WTC11 (cell line): ENCODE measurements at regions not wholly inside any gene's neighbourhood (a gene's known extent, or its start where the extent isn't known, plus 50 kb on each side); places are given as distances from the start of the nearest gene placed in this dataset.

Experiments used
- ATAC-seq: fragments of 200-7000 bp; cut with Tn5 transposase; 2 replicates; pipeline ENCODE4 v1.10.0; 2021; ENCODE audit warnings: mild to moderate bottlenecking, moderate library complexity
- CTCF ChIA-PET: fragments of 300-600 bp; sonication (Branson Sonifier 250); formaldehyde crosslinking; loops from one replicate; lab custom pipeline; 2021; ENCODE audit warnings: antibody characterized with exemption; lab: Charles Lee
- POLR2A ChIA-PET: fragments of 350-600 bp; sonication (Branson Sonifier 250); formaldehyde crosslinking; loops from one replicate; lab custom pipeline; 2021; ENCODE audit warnings: antibody characterized with exemption; lab: Charles Lee
- DNase-seq: peaks from one replicate; pipeline ENCODE4 v3.0.0; 2021; ENCODE audit warnings: low spot score
- H3K27ac Mint-ChIP-seq: 2 replicates; pipeline ENCODE4 v1.8.0; 2021; ENCODE audit warnings: mixed read lengths
- H3K27me3 Mint-ChIP-seq: 2 replicates; pipeline ENCODE4 v1.8.0; 2021; ENCODE audit warnings: low read depth, mild to moderate bottlenecking, moderate library complexity, mixed read lengths
- H3K36me3 Mint-ChIP-seq: 2 replicates; pipeline ENCODE4 v1.8.0; 2021; ENCODE audit warnings: mixed read lengths
- H3K4me1 Mint-ChIP-seq: 2 replicates; pipeline ENCODE4 v1.8.0; 2022; ENCODE audit warnings: mixed read lengths
- H3K4me3 Mint-ChIP-seq: 2 replicates; pipeline ENCODE4 v1.8.0; 2021; ENCODE audit warnings: mild to moderate bottlenecking, moderate library complexity, mixed read lengths
- H3K9me3 Mint-ChIP-seq: 2 replicates; pipeline ENCODE4 v1.8.0; 2021; ENCODE audit warnings: mixed read lengths
- AFF4 ChIP-seq: sonication (generic); formaldehyde crosslinking; IDR thresholded peaks from 2 replicates; pipeline ENCODE4 v1.8.1; 2023; ENCODE audit warnings: mild to moderate bottlenecking, missing genetic modification reagents, borderline replicate concordance
- ATF2 ChIP-seq: sonication (generic); formaldehyde crosslinking; IDR thresholded peaks from 2 replicates; pipeline ENCODE4 v1.8.1; 2022; ENCODE audit warnings: low read depth, missing genetic modification reagents, borderline replicate concordance
- GRHL2 ChIP-seq: fragments of 250-450 bp; sonication (Bioruptor Pico); IDR thresholded peaks from 2 replicates; pipeline ENCODE4 v1.8.0; 2022; ENCODE audit warnings: mild to moderate bottlenecking, moderate library complexity; ENCODE audit not compliant: insufficient replicate concordance, severe bottlenecking
- JAZF1 ChIP-seq: fragments of 250-450 bp; sonication (Bioruptor Pico); IDR thresholded peaks from 2 replicates; pipeline ENCODE4 v1.9.0; 2021; ENCODE audit warnings: moderate library complexity, mild to moderate bottlenecking, inconsistent platforms
- NR1H2 ChIP-seq: sonication (generic); formaldehyde crosslinking; IDR thresholded peaks from 2 replicates; pipeline ENCODE4 v1.9.0; 2021; ENCODE audit warnings: mild to moderate bottlenecking, moderate library complexity, missing genetic modification reagents
- PRRX2 ChIP-seq: fragments of 250-450 bp; sonication (Bioruptor Pico); IDR thresholded peaks from 2 replicates; pipeline ENCODE4 v1.8.0; 2021; ENCODE audit warnings: mild to moderate bottlenecking
- ZNF263 ChIP-seq: sonication (generic); formaldehyde crosslinking; IDR thresholded peaks from 2 replicates; pipeline ENCODE4 v1.8.1; 2022; ENCODE audit warnings: low read depth, mild to moderate bottlenecking, moderate library complexity, missing genetic modification reagents
- ZNF423 ChIP-seq: fragments of 250-450 bp; sonication (Bioruptor Pico); IDR thresholded peaks from 2 replicates; pipeline ENCODE4 v2.1.2; 2022; ENCODE audit warnings: mild to moderate bottlenecking, moderate library complexity
- ZNF425 ChIP-seq: fragments of 250-450 bp; sonication (Bioruptor Pico); conservative IDR thresholded peaks from 2 replicates; pipeline ENCODE4 v1.9.0; 2021; ENCODE audit warnings: mild to moderate bottlenecking
- TF ChIP-seq, protein P1 (sequence below): fragments of 250-450 bp; sonication (Bioruptor Pico); IDR thresholded peaks from 2 replicates; pipeline ENCODE4 v2.1.2; 2022; ENCODE audit warnings: mild to moderate bottlenecking, moderate library complexity
- TF ChIP-seq, protein P2 (sequence below): sonication (generic); formaldehyde crosslinking; IDR thresholded peaks from 2 replicates; pipeline ENCODE4 v1.8.0; 2023; ENCODE audit warnings: missing genetic modification reagents, mild to moderate bottlenecking, borderline replicate concordance
- TF ChIP-seq, protein P3 (sequence below): sonication (generic); formaldehyde crosslinking; conservative IDR thresholded peaks from 2 replicates; pipeline ENCODE4 v1.8.1; 2023; ENCODE audit warnings: mild to moderate bottlenecking, low read depth, missing genetic modification reagents, moderate library complexity
- TF ChIP-seq, protein P4 (sequence below): fragments of 250-450 bp; sonication (Bioruptor Pico); IDR thresholded peaks from 2 replicates; pipeline ENCODE4 v1.9.0; 2021; ENCODE audit warnings: mild to moderate bottlenecking

DNA sequence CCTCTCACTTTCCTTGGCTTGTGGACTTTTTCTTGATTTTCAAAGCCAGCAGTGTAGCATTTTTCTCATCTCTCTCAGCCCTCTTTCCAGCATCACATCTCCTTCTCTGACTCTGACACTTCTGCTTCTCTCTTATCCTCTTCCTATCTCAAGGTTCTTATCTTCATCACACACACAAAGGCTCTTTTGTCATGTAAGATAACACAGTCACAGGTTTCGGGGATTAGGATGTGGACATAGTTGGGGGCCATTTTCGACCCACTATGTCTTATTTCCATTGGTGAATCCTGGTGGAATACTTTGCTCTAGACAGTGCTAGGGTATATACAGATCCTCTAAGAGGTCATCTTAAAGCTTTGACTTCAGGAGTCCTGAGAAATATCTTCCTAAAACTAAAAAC lies 719.3 kb upstream of the TBX3 start:
- TF ChIP-seq, protein P1, sequence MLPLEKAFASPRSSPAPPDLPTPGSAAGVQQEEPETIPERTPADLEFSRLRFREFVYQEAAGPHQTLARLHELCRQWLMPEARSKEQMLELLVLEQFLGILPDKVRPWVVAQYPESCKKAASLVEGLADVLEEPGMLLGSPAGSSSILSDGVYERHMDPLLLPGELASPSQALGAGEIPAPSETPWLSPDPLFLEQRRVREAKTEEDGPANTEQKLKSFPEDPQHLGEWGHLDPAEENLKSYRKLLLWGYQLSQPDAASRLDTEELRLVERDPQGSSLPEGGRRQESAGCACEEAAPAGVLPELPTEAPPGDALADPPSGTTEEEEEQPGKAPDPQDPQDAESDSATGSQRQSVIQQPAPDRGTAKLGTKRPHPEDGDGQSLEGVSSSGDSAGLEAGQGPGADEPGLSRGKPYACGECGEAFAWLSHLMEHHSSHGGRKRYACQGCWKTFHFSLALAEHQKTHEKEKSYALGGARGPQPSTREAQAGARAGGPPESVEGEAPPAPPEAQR (CRISPR knock-in tag) = no peak
- TF ChIP-seq ATF2 (CRISPR knock-in tag) (no peak), ZNF423 (CRISPR knock-in tag) (no peak), GRHL2 (CRISPR knock-in tag) (no peak), JAZF1 (CRISPR knock-in tag) (no peak), ZNF263 (CRISPR knock-in tag) (no peak)
- TF ChIP-seq, protein P2, sequence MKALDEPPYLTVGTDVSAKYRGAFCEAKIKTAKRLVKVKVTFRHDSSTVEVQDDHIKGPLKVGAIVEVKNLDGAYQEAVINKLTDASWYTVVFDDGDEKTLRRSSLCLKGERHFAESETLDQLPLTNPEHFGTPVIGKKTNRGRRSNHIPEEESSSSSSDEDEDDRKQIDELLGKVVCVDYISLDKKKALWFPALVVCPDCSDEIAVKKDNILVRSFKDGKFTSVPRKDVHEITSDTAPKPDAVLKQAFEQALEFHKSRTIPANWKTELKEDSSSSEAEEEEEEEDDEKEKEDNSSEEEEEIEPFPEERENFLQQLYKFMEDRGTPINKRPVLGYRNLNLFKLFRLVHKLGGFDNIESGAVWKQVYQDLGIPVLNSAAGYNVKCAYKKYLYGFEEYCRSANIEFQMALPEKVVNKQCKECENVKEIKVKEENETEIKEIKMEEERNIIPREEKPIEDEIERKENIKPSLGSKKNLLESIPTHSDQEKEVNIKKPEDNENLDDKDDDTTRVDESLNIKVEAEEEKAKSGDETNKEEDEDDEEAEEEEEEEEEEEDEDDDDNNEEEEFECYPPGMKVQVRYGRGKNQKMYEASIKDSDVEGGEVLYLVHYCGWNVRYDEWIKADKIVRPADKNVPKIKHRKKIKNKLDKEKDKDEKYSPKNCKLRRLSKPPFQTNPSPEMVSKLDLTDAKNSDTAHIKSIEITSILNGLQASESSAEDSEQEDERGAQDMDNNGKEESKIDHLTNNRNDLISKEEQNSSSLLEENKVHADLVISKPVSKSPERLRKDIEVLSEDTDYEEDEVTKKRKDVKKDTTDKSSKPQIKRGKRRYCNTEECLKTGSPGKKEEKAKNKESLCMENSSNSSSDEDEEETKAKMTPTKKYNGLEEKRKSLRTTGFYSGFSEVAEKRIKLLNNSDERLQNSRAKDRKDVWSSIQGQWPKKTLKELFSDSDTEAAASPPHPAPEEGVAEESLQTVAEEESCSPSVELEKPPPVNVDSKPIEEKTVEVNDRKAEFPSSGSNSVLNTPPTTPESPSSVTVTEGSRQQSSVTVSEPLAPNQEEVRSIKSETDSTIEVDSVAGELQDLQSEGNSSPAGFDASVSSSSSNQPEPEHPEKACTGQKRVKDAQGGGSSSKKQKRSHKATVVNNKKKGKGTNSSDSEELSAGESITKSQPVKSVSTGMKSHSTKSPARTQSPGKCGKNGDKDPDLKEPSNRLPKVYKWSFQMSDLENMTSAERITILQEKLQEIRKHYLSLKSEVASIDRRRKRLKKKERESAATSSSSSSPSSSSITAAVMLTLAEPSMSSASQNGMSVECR (CRISPR knock-in tag) = no peak
- TF ChIP-seq, protein P3, sequence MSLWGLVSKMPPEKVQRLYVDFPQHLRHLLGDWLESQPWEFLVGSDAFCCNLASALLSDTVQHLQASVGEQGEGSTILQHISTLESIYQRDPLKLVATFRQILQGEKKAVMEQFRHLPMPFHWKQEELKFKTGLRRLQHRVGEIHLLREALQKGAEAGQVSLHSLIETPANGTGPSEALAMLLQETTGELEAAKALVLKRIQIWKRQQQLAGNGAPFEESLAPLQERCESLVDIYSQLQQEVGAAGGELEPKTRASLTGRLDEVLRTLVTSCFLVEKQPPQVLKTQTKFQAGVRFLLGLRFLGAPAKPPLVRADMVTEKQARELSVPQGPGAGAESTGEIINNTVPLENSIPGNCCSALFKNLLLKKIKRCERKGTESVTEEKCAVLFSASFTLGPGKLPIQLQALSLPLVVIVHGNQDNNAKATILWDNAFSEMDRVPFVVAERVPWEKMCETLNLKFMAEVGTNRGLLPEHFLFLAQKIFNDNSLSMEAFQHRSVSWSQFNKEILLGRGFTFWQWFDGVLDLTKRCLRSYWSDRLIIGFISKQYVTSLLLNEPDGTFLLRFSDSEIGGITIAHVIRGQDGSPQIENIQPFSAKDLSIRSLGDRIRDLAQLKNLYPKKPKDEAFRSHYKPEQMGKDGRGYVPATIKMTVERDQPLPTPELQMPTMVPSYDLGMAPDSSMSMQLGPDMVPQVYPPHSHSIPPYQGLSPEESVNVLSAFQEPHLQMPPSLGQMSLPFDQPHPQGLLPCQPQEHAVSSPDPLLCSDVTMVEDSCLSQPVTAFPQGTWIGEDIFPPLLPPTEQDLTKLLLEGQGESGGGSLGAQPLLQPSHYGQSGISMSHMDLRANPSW (CRISPR knock-in tag) = no peak
- no peak overlapping the region for H3K27ac Mint-ChIP-seq
- 0 out of 2 replicates have a peak, but pooled peaks cover 3% of the 10 kb centered on the region for H3K9me3 Mint-ChIP-seq
- CTCF ChIA-PET = no interaction called here
- ATAC-seq (no peak), DNase-seq (no peak)
- peaks cover 17% of the 10 kb centered on the region for H3K4me1 Mint-ChIP-seq
- H3K36me3 Mint-ChIP-seq = no peaks in the 10 kb centered on the region
- H3K27me3 Mint-ChIP-seq = no peaks in the 10 kb centered on the region; the same call in 1 of the 2 replicates
- POLR2A ChIA-PET = no interaction called here
- no peak overlapping the region for H3K4me3 Mint-ChIP-seq

DNA sequence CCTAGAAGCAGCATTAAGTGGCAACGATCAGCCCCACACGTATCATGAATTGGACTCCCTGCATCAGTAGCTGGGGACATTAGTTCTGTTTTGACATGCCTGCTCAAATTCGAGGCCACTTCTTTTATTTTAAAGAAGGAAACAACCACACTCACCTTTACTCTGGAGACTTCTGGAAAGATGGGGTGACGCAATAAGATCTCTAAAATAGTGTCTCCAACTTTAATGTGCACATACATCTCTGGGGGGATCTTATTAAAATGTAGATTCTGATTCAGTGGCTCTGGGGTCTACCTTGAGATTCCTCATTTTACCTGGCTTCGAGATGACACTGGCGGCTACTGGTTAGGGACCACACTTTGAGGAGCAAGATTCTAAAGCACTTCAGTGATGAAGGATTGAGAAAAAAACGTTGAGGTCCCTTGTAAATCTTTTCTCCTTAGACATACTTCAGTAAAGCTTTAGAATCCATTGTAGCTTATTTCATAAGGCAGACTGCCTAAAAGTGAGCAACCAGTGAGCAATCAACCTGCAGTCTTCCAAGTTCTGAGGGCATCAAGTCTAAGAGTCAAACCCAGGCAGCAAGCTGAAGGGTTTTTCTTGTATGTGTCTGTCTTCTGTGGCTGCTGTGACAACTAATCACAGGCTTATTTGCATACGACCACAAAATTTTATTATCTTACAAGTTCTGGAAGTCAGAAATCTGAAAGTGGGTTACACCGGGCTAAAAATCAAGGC lies 718.6 kb upstream of the TBX3 start:
- ChIA-PET CTCF (no interaction called here), POLR2A (no interaction called here)
- no peaks in the 10 kb centered on the region; the same call in 1 of the 2 replicates for H3K27me3 Mint-ChIP-seq
- no peak overlapping the region for H3K27ac Mint-ChIP-seq
- H3K4me3 Mint-ChIP-seq = no peak overlapping the region
- H3K36me3 Mint-ChIP-seq = no peaks in the 10 kb centered on the region
- DNase-seq (no peak), ATAC-seq (no peak)
- H3K4me1 Mint-ChIP-seq = peaks cover 17% of the 10 kb centered on the region
- peaks cover 5% of the 10 kb centered on the region for H3K9me3 Mint-ChIP-seq
- no peak for TF ChIP-seq AFF4
- TF ChIP-seq ZNF425 = no peak
- TF ChIP-seq, protein P4, sequence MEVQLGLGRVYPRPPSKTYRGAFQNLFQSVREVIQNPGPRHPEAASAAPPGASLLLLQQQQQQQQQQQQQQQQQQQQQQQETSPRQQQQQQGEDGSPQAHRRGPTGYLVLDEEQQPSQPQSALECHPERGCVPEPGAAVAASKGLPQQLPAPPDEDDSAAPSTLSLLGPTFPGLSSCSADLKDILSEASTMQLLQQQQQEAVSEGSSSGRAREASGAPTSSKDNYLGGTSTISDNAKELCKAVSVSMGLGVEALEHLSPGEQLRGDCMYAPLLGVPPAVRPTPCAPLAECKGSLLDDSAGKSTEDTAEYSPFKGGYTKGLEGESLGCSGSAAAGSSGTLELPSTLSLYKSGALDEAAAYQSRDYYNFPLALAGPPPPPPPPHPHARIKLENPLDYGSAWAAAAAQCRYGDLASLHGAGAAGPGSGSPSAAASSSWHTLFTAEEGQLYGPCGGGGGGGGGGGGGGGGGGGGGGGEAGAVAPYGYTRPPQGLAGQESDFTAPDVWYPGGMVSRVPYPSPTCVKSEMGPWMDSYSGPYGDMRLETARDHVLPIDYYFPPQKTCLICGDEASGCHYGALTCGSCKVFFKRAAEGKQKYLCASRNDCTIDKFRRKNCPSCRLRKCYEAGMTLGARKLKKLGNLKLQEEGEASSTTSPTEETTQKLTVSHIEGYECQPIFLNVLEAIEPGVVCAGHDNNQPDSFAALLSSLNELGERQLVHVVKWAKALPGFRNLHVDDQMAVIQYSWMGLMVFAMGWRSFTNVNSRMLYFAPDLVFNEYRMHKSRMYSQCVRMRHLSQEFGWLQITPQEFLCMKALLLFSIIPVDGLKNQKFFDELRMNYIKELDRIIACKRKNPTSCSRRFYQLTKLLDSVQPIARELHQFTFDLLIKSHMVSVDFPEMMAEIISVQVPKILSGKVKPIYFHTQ = no peak
- TF ChIP-seq NR1H2 = no peak
- TF ChIP-seq PRRX2 = no peak
- TF ChIP-seq ZNF423 (CRISPR knock-in tag) = no peak
